Neuronal stem cell (in vitro differentiated cells): ENCODE measurements at regions not wholly inside any gene's neighbourhood (a gene's known extent, or its start where the extent isn't known, plus 50 kb on each side); places are given as distances from the start of the nearest gene placed in this dataset.

Experiments
- DNase-seq: peaks from one replicate; pipeline ENCODE4 v3.0.0-alpha.2; 2013; ENCODE audit warnings: low spot score
- H2AFZ ChIP-seq: one replicate; pipeline ENCODE4 v1.6.1; 2013; ENCODE audit warnings: mild to moderate bottlenecking, low read length, inconsistent platforms
- H2AK5ac ChIP-seq: 2 replicates; pipeline ENCODE4 v1.6.1; 2013; ENCODE audit warnings: low read depth, mild to moderate bottlenecking, inconsistent platforms, low read length, moderate library complexity, mixed read lengths
- H2BK120ac ChIP-seq: 2 replicates; pipeline ENCODE4 v1.6.1; 2013; ENCODE audit warnings: low read depth, mild to moderate bottlenecking, inconsistent platforms, low read length, moderate library complexity, mixed read lengths
- H2BK12ac ChIP-seq: one replicate; pipeline ENCODE4 v1.6.1; 2013; ENCODE audit warnings: low read length, inconsistent platforms
- H2BK15ac ChIP-seq: 2 replicates; pipeline ENCODE4 v1.6.1; 2013; ENCODE audit warnings: mild to moderate bottlenecking, low read length, inconsistent platforms, mixed read lengths
- H2BK5ac ChIP-seq: one replicate; pipeline ENCODE4 v1.6.1; 2013; ENCODE audit warnings: inconsistent platforms, mild to moderate bottlenecking, low read length, moderate library complexity
- H3K14ac ChIP-seq: one replicate; pipeline ENCODE4 v1.6.1; 2013; ENCODE audit warnings: low read length, inconsistent platforms
- H3K18ac ChIP-seq: 2 replicates; pipeline ENCODE4 v1.6.1; 2013; ENCODE audit warnings: low read length, inconsistent platforms
- H3K23ac ChIP-seq: 2 replicates; pipeline ENCODE4 v1.6.1; 2013; ENCODE audit warnings: low read depth, mild to moderate bottlenecking, mixed read lengths, low read length, inconsistent platforms; ENCODE audit not compliant: poor library complexity
- H3K27ac ChIP-seq: replicated peaks from 3 replicates; pipeline ENCODE4 v1.5.1; 2013; ENCODE audit warnings: low read length, inconsistent platforms
- H3K27me3 ChIP-seq, 3 experiments: 2 replicates each; pipeline ENCODE4 v1.6.1; 2013; ENCODE audit warnings: low read length in 3 of 3, mild to moderate bottlenecking in 2 of 3, inconsistent platforms in 1 of 3, low read depth in 1 of 3, mixed read lengths in 1 of 3, moderate library complexity in 1 of 3; ENCODE audit not compliant: control insufficient read depth in 3 of 3, insufficient read depth in 3 of 3
- H3K36me3 ChIP-seq, 2 donors: replicated peaks in 1 of 2; 2 replicates each; pipeline ENCODE4 v1.6.1; 2013; ENCODE audit warnings: low read length in 2 of 2; ENCODE audit not compliant: control insufficient read depth in 2 of 2, insufficient read depth in 2 of 2
- H3K4ac ChIP-seq: 2 replicates; pipeline ENCODE4 v1.6.1; 2013; ENCODE audit warnings: inconsistent platforms, mild to moderate bottlenecking, low read length, moderate library complexity
- H3K4me1 ChIP-seq, 2 donors: 1 replicate in 1 of 2; 2 replicates in 1 of 2; pipeline ENCODE4 v1.6.1; 2013; ENCODE audit warnings: low read length in 2 of 2, low read depth in 1 of 2; ENCODE audit not compliant: control insufficient read depth in 2 of 2, insufficient read depth in 1 of 2
- H3K4me2 ChIP-seq: one replicate; pipeline ENCODE4 v1.6.1; 2013; ENCODE audit warnings: mild to moderate bottlenecking, low read length, inconsistent platforms; ENCODE audit not compliant: insufficient read depth, poor library complexity, severe bottlenecking
- H3K4me3 ChIP-seq, 2 donors: 2 replicates each; pipeline ENCODE4 v1.5.1; 2013; ENCODE audit warnings: low read length in 2 of 2, mild to moderate bottlenecking in 2 of 2, inconsistent platforms in 1 of 2, moderate library complexity in 1 of 2
- H3K79me1 ChIP-seq: one replicate; pipeline ENCODE4 v1.6.1; 2013; ENCODE audit warnings: low read depth, mild to moderate bottlenecking, inconsistent platforms, low read length, moderate library complexity
- H3K9ac ChIP-seq: one replicate; pipeline ENCODE4 v1.6.1; 2013; ENCODE audit warnings: mild to moderate bottlenecking, low read depth, low read length, inconsistent platforms; ENCODE audit not compliant: poor library complexity
- H3K9me3 ChIP-seq, 2 donors: replicated peaks in 1 of 2; 2 replicates each; pipeline versions ENCODE3 to v1.6.1; 2013; ENCODE audit warnings: low read length in 2 of 2, mild to moderate bottlenecking in 2 of 2, inconsistent platforms in 1 of 2, low read depth in 1 of 2, mixed read lengths in 1 of 2, moderate library complexity in 1 of 2; ENCODE audit not compliant: control insufficient read depth in 2 of 2, insufficient read depth in 1 of 2
- H4K8ac ChIP-seq: one replicate; pipeline ENCODE4 v1.6.1; 2013; ENCODE audit warnings: low read depth, mild to moderate bottlenecking, inconsistent platforms, low read length, moderate library complexity
- H4K91ac ChIP-seq: one replicate; pipeline ENCODE4 v1.6.1; 2013; ENCODE audit warnings: low read length, low read depth, mild to moderate bottlenecking, inconsistent platforms; ENCODE audit not compliant: poor library complexity
- WGBS, 2 donors: extraction: QIAGEN DNeasy Blood & Tissue Kit; methylation state at CpG; one replicate each; pipeline ENCODE4 v1.1.7; 2013; ENCODE audit warnings: missing lambda C conversion rate in 2 of 2, mixed read lengths in 1 of 2; ENCODE audit not compliant: insufficient read length in 2 of 2, insufficient replicate concordance in 1 of 2; ENCODE audit errors: extremely low coverage in 2 of 2; 5-methylcytosine and 5-hydroxymethylcytosine counted together

DNA sequence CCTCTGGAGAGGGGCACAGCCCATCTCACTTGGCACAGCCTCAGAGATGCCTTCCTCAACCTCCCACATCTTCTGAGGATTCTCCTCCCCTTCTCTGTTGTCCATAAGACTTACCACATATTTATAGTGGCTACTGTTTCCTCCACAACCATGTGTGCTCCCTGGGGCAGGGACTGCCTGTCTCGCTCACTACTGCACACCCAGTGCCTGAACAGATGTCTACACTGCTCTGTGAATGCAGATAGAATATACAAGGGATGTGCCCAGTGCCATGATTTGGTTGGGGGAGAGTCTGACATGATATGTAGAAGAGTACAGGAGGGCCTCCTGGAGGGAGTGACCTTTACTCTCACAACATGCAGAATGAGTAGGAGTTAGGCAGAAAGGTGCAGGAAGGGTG, 67.3 kb upstream of the ANO1 start:
- Histone ChIP-seq H3K27me3 (no peaks in the 10 kb centered on the region), H4K91ac (no peak overlapping the region), H2BK120ac (no peak overlapping the region), H2BK12ac (no peak overlapping the region), H3K4ac (no peak overlapping the region), H4K8ac (no peak overlapping the region), H3K4me1 (no peaks in the 10 kb centered on the region), H3K14ac (no peak overlapping the region), H3K23ac (no peak overlapping the region), H3K79me1 (no peaks in the 10 kb centered on the region), H3K36me3 (no peaks in the 10 kb centered on the region), H3K9me3 (no peaks in the 10 kb centered on the region), H2AFZ (no peak overlapping the region), H3K9ac (no peak overlapping the region), H3K27ac (no peak overlapping the region), H2BK15ac (no peak overlapping the region), H3K18ac (no peak overlapping the region), H2AK5ac (peak overlapping the region; percentile 40), H2BK5ac (no peak overlapping the region), H3K4me3 (no peak overlapping the region), H3K4me2 (no peak overlapping the region)
- no peak for DNase-seq
- WGBS, 2 donors: no CpG with 5 or more reads among the region's 1 CpG

DNA sequence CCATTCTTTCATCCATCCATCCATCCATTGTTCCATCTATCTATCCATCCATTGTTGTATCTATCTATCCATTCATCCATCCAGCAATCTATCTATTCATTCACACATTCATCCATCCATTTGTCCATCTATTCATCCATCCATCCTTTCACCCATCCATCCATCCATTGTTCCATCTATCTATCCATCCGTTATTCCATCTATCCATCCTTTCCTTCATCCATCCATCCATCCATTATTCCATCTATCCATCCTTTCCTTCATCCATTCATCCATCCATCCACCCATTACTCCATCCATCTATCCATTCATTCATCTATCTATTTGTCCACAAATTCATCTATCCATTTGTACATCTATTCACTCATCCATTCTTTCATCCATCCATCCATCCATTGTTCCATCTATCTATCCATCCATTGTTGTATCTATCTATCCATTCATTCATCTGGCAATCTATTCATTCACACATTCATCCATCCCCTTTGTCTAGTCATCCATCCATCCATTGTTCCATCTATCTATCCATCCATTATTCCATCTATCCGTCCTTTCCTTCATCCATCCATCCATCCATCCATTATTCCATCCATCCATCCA, 65.9 kb upstream of the ANO1 start:
- no peak overlapping the region for H3K23ac ChIP-seq
- 100% methylated on average over 2 of the region's 2 CpGs for WGBS, 2 donors
- no peak for DNase-seq

DNA sequence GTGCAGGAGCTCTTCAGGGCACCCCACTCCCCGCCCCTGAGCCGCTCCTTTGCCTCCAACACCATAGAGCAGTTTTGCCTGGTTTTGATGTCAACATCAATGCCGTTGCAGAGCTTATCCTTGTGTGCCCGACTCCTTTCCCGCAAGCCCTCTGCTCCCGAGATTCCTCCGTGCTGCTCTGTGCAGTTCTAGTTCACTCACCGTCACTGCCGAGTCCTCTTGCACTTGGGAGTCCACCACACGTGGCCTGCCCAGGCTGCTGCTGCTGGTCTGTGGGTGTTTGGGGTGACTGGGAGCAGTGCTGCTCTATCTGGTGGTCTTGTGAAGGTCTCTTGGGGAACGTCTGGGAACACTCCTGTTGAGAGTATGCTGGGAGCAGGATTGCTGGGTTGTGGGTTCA, 63.8 kb upstream of the ANO1 start:
- H2BK12ac ChIP-seq: no peak overlapping the region
- H2AK5ac ChIP-seq: no peak overlapping the region
- H3K9me3 ChIP-seq: no peaks in the 10 kb centered on the region
- H3K14ac ChIP-seq: no peak overlapping the region
- no peak overlapping the region for H2BK5ac ChIP-seq
- no peak overlapping the region for H3K27ac ChIP-seq
- no peak overlapping the region for H3K9ac ChIP-seq
- no peak overlapping the region for H3K18ac ChIP-seq
- H2AFZ ChIP-seq: no peak overlapping the region
- no peak for DNase-seq
- H3K23ac ChIP-seq: no peak overlapping the region
- H4K91ac ChIP-seq: no peak overlapping the region
- H2BK120ac ChIP-seq: no peak overlapping the region
- no peak overlapping the region for H4K8ac ChIP-seq
- no CpG with 5 or more reads among the region's 11 CpGs for WGBS, 2 donors
- H3K4me1 ChIP-seq: no peaks in the 10 kb centered on the region
- no peak overlapping the region for H2BK15ac ChIP-seq
- H3K27me3 ChIP-seq: no peaks in the 10 kb centered on the region
- H3K4ac ChIP-seq: no peak overlapping the region
- no peak overlapping the region for H3K4me3 ChIP-seq
- H3K79me1 ChIP-seq: no peaks in the 10 kb centered on the region
- H3K36me3 ChIP-seq: no peaks in the 10 kb centered on the region
- H3K4me2 ChIP-seq: no peak overlapping the region

More for the DNA sequence above, 65.9 kb upstream of the ANO1 start:
- H3K14ac ChIP-seq: no peak overlapping the region
- H3K18ac ChIP-seq: no peak overlapping the region
- H3K36me3 ChIP-seq: no peaks in the 10 kb centered on the region
- H3K9me3 ChIP-seq: no peaks in the 10 kb centered on the region
- H2BK12ac ChIP-seq: no peak overlapping the region
- H2BK15ac ChIP-seq: no peak overlapping the region
- no peak overlapping the region for H3K4me2 ChIP-seq
- H2AK5ac ChIP-seq: no peak overlapping the region
- H3K27me3 ChIP-seq: no peaks in the 10 kb centered on the region
- H2BK5ac ChIP-seq: no peak overlapping the region
- H2BK120ac ChIP-seq: no peak overlapping the region
- H4K91ac ChIP-seq: no peak overlapping the region
- no peak overlapping the region for H3K9ac ChIP-seq
- H3K4me1 ChIP-seq: no peaks in the 10 kb centered on the region
- no peak overlapping the region for H2AFZ ChIP-seq
- no peak overlapping the region for H3K4ac ChIP-seq
- H3K79me1 ChIP-seq: no peaks in the 10 kb centered on the region
- H4K8ac ChIP-seq: no peak overlapping the region
- H3K27ac ChIP-seq: no peak overlapping the region
- no peak overlapping the region for H3K4me3 ChIP-seq

DNA sequence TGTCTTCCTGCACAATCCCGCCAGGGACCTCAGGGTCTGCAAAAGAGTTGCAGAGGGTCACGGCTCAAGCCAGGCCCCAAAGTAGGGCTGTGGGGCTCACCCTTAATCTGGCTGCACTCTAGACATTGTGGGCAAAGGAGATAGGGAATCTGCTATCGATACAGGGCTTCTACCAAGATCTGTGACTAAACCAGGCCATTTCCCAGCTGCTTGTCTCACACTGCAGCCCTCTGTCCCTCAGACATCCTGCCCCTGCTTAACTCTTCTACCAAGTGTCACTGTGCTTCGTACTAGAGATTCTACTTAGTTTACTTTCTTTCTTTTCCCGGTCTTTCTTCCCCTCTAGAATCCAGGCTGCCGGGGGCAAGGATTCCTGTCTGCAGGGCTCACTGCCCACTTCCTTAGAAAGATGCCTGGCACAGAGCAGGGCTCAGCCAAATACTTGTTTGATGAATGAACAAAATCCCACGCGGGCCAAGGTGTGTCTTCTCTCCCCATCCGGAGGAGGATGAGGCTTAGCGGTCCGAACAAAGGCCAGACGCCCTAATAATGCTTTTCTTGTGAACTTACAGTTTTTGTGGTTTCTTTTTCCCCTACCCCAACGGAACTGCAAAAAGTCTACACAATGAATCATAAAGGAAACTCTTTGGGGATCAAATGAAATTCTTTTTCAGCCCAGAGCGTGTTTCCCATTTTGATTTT, 61.3 kb upstream of the ANO1 start:
- Histone ChIP-seq H3K36me3 (no peaks in the 10 kb centered on the region), H3K18ac (no peak overlapping the region), H4K8ac (no peak overlapping the region), H3K27ac (no peak overlapping the region), H3K4ac (no peak overlapping the region), H3K79me1 (no peaks in the 10 kb centered on the region), H3K9me3 (no peaks in the 10 kb centered on the region), H2BK15ac (no peak overlapping the region), H2BK120ac (no peak overlapping the region), H2BK12ac (no peak overlapping the region), H3K14ac (no peak overlapping the region), H2AK5ac (no peak overlapping the region), H3K23ac (no peak overlapping the region), H3K4me1 (peaks cover 0 to 5% of the 10 kb centered on the region in 2 donors), H4K91ac (no peak overlapping the region), H2AFZ (no peak overlapping the region), H3K4me3 (no peak overlapping the region), H3K27me3 (peaks cover 0 to 4% (median 0%) of the 10 kb centered on the region in 3 experiments), H3K4me2 (no peak overlapping the region), H2BK5ac (no peak overlapping the region), H3K9ac (no peak overlapping the region)
- DNase-seq: no peak
- WGBS, 2 donors: no CpG with 5 or more reads among the region's 14 CpGs
